ENCODE measurements at regions not wholly inside any gene's neighbourhood (a gene's known extent, or its start where the extent isn't known, plus 50 kb on each side); places are given as distances from the start of the nearest gene placed in this dataset.
"Not testable (repeated sequence)": the region's sequence is repeated elsewhere in the genome, so short reads cannot be mapped to it uniquely, and the experiment has no call there.

DNA sequence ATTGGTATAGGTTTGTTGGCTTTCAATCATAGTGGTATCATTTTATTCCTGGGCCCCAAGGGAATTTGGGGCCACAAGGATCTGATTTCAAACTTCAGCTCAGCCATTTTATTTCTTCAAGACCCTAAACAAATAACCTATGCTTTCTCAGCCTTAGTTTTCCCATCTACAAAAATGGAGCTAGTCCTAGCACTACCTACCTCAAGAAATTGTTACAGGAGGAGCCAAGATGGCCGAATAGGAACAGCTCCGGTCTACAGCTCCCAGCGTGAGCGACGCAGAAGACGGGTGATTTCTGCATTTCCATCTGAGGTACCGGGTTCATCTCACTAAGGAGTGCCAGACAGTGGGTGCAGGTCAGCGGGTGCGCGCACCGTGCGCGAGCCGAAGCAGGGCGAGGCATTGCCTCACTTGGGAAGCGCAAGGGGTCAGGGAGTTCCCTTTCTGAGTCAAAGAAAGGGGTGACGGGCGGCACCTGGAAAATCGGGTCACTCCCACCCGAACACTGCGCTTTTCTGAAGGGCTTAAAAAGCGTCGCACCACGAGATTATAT lies 143.5 kb downstream of the CCDC34 start:
- H3K9me3 ChIP-seq (ENCODE audit: control insufficient read depth, insufficient read depth, low read length); H4K5ac ChIP-seq (ENCODE audit: low read depth, low read length); H3K79me1 ChIP-seq (ENCODE audit: low read depth in 1 of 2, low read length in 2 of 2); H3K27me3 ChIP-seq (ENCODE audit: control insufficient read depth, insufficient read depth, low read length); H3K4me2 ChIP-seq (ENCODE audit: low read depth, low read length); H3K4me3 ChIP-seq (ENCODE audit: insufficient read depth, low read depth, low read length); CTCF ChIA-PET; dilution Hi-C loops (cut with HindIII; ENCODE audit: low sequenced_read_pairs, unreplicated experiment); H3K27ac ChIP-seq (ENCODE audit: insufficient read depth, low read length); H4K20me1 ChIP-seq (ENCODE audit: insufficient read depth, low read length); POLR2A ChIA-PET (ENCODE audit: unreplicated experiment); ATAC-seq (ENCODE audit: low read depth); in situ Hi-C loops (cut with MboI; ENCODE audit: low sequenced_read_pairs); H2AFZ ChIP-seq (replicated peaks; ENCODE audit: low read length, poor library complexity); BruUV-seq (replicated peaks); H3K36me3 ChIP-seq (ENCODE audit: control insufficient read depth, insufficient read depth, low read length); DNase-seq; H3K23ac ChIP-seq (ENCODE audit: low read depth, low read length); H4K91ac ChIP-seq (ENCODE audit: insufficient read depth, low read depth, low read length); H3K9ac ChIP-seq (ENCODE audit: low read depth, low read length): not testable (repeated sequence)
- Histone ChIP-seq H2BK20ac (ENCODE audit: low read depth, low read length) (peak overlapping the region; percentile 32; the same call in 1 of the 2 replicates), H2BK120ac (ENCODE audit: low read depth, low read length) (peak overlapping the region; percentile 90), H3K4me1 (ENCODE audit: control insufficient read depth, insufficient read depth, low read length) (peaks cover 23% of the 10 kb centered on the region), H2AK9ac (replicated peaks; ENCODE audit: low read depth, low read length, poor library complexity) (peak overlapping the region; percentile 50), H2AK5ac (ENCODE audit: low read depth, low read length) (0 out of 2 replicates have a peak overlapping the region, but pooled peaks have one; percentile 24), H3K18ac (ENCODE audit: low read depth, low read length) (peak overlapping the region; percentile 79), H4K8ac (ENCODE audit: low read depth in 2 of 2, low read length in 2 of 2) (peak overlapping the region in 1 of 2 experiments; percentile 20; a peak in 1 of 4 replicates), H3K56ac (ENCODE audit: extremely low read depth, insufficient read depth, low read length) (0 out of 2 replicates have a peak overlapping the region, but pooled peaks have one; percentile 3), H2BK15ac (ENCODE audit: low read depth, low read length) (peak overlapping the region; percentile 58; the same call in 2 of the 3 replicates), H3K14ac (replicated peaks; ENCODE audit: low read depth, low read length) (peak overlapping the region; percentile 12; the same call in 1 of the 2 replicates), H3K4ac (ENCODE audit: low read depth, low read length) (peak overlapping the region; percentile 54; the same call in 1 of the 2 replicates), H3K9me1 (ENCODE audit: insufficient read depth, low read length) (peaks cover 20% of the 10 kb centered on the region), H2BK5ac (ENCODE audit: low read depth, low read length, poor library complexity, severe bottlenecking) (peak overlapping the region; percentile 82)
- no CpG with 5 or more reads among the region's 24 CpGs for WGBS, 2 experiments (ENCODE audit: extremely low coverage in 2 of 2, insufficient read length in 1 of 2)
- intact Hi-C loops (cut with micrococcal nuclease), result loop anchor here (10.0 kb wide), 1 partner anchor 65 kb away; no protein-coding TSS in a partner anchor
